Hepatocyte (in vitro differentiated cells): ENCODE measurements at regions not wholly inside any gene's neighbourhood (a gene's known extent, or its start where the extent isn't known, plus 50 kb on each side); places are given as distances from the start of the nearest gene placed in this dataset.
"Not testable (repeated sequence)": the region's sequence is repeated elsewhere in the genome, so short reads cannot be mapped to it uniquely, and the experiment has no call there.

ENCODE experiments used
- EZH2 ChIP-seq: fragments of 200-600 bp; sonication (generic); IDR thresholded peaks from 2 replicates; pipeline ENCODE4 v1.6.1; 2016; ENCODE audit warnings: antibody characterized with exemption, mild to moderate bottlenecking, borderline replicate concordance
- TF ChIP-seq, protein P1 (sequence below): fragments of 200-600 bp; sonication (generic); IDR thresholded peaks from 2 replicates; pipeline ENCODE4 v1.5.1; 2016; ENCODE audit warnings: antibody characterized with exemption, mild to moderate bottlenecking; ENCODE audit not compliant: poor library complexity

DNA sequence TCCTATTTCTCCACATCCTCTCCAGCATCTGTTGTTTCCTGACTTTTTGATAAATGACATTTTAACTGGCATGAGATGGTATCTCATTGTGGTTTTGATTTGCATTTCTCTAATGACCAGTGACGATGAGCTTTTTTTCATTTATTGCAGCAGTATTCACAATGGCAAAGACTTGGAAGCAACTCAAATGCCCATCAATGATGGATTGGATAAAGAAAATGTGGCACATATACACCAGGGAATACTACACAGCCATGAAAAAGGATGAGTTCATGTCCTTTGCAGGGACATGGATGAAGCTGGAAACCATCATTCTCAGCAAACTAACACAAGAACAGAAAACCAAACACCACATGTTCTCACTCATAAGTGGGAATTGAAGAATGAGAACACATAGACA lies 329.0 kb upstream of the DAB2 start:
- TF ChIP-seq, protein P1, sequence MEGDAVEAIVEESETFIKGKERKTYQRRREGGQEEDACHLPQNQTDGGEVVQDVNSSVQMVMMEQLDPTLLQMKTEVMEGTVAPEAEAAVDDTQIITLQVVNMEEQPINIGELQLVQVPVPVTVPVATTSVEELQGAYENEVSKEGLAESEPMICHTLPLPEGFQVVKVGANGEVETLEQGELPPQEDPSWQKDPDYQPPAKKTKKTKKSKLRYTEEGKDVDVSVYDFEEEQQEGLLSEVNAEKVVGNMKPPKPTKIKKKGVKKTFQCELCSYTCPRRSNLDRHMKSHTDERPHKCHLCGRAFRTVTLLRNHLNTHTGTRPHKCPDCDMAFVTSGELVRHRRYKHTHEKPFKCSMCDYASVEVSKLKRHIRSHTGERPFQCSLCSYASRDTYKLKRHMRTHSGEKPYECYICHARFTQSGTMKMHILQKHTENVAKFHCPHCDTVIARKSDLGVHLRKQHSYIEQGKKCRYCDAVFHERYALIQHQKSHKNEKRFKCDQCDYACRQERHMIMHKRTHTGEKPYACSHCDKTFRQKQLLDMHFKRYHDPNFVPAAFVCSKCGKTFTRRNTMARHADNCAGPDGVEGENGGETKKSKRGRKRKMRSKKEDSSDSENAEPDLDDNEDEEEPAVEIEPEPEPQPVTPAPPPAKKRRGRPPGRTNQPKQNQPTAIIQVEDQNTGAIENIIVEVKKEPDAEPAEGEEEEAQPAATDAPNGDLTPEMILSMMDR, result not testable (repeated sequence)
- TF ChIP-seq EZH2, result not testable (repeated sequence)
